ENCODE measurements at regions not wholly inside any gene's neighbourhood (a gene's known extent, or its start where the extent isn't known, plus 50 kb on each side); places are given as distances from the start of the nearest gene placed in this dataset.

- no peak for TF ChIP-seq POLR2AphosphoS5 (IDR thresholded peaks at IDR 0.05; ENCODE audit: low read depth, low read length)
- no peak for TF ChIP-seq POLR2A (IDR thresholded peaks at IDR 0.05; ENCODE audit: low read depth, low read length)
- no peak for TF ChIP-seq TAF1 (IDR thresholded peaks at IDR 0.05; ENCODE audit: borderline replicate concordance, low read depth, low read length)
Measured at GRCh38 chr12:17028348-17028747, 422.4 kb upstream of the LMO3 start.

Measured in GM12892 (cell line).